ENCODE measurements at regions not wholly inside any gene's neighbourhood (a gene's known extent, or its start where the extent isn't known, plus 50 kb on each side); places are given as distances from the start of the nearest gene placed in this dataset.

- no peak for DNase-seq (ENCODE audit: low read depth)
Measured at GRCh38 chr6:68391953-68392352, 243.1 kb upstream of the ADGRB3 start.

DNA sequence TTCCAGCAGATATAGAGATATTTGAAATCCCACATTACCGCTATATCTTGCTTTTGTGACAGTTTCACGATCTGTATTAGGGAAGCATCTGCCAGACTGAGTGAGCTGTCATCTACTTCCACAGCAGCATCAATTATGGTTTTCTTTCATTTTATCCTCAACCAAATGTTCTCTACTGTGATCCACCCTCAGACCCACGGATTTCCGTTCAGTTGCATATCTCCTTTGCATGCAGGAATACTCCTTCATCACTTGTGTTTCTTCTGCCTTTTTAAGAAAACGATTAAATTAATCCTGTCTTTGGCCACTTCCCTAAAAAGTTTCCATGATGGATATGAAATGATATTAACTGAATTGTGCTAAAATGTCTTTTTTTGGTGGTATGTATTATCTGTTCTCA is 262.1 kb upstream of the ADGRB3 start:
- no peak for DNase-seq (ENCODE audit: low read depth)

DNA sequence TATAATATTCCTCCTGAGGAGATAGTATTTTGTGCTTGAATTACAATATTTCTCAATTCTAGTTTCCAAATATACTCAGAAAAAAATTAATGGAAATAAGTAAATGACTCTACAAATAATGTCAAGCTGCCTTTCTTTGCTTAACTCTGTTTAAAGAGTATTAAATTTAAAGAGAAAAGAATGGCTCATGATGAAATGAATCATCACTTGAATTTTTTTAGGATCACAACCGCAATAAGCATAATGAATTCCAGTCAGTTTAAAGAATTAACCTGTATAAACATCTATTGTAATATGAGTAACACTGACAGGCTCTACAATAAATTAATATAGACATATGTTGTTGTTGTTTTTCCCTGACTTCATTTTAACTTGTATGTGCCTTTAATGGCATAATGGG is 266.2 kb upstream of the ADGRB3 start:
- DNase-seq (ENCODE audit: low read depth), result no peak

GRCh38 chr6:68364271-68364805 is 270.7 kb upstream of the ADGRB3 start:
- DNase-seq (ENCODE audit: low read depth), result no peak

- DNase-seq (ENCODE audit: low read depth), result peak; percentile 41
Measured at GRCh38 chr6:68343901-68344300, 291.2 kb upstream of the ADGRB3 start.

DNA sequence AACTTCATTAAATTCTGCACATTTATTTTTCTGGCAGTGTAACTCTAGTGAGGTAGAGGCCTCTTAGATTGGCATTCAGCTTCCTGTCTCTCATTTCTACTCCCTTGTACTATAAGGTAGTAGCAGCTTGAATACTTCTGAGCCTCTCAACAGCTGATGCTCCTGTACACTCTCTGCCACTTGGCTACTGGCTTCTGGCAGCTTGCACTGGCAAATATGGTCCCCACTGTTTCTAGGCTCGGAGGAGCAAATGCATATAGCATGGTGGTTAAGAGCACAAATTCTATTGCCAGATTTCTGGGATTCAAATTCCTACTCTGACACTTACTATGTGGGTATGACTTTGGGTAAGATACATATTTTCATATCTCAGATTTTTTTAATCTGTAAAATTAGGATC is 292.8 kb upstream of the ADGRB3 start:
- DNase-seq (ENCODE audit: low read depth), result no peak

DNA sequence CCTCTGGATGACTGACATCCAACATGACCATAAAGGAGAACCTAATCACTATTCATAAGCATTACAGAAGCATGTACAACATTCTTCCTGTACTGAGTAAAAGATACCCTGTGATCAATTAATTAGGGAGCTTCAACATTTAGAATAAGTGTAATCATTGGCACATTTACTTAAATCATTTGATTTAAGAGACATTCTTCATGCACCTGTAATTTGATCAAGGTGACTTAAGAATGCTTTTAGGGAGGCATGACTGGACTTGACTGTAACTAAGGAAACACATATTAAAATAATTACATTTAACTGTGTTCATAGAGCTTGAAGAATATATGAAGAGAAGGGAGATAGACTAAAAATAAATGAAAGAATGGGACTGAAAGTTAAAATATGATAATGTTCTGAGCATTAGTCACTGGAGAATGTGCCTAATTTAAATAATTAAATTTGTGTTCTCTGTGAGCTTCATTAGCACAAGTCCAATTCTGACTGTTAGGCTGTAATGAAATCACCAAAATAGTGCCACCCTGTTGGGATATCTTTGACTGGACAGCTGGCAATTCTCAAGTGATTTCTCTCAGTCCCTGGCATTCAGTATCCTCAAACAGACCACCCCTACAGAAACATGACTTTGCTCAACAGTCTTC is 295.5 kb upstream of the ADGRB3 start:
- no peak for DNase-seq (ENCODE audit: low read depth)

GRCh38 chr6:68333442-68333841 is 301.6 kb upstream of the ADGRB3 start:
- DNase-seq (ENCODE audit: low read depth), result no peak

- DNase-seq (ENCODE audit: low read depth), result no peak
Measured at GRCh38 chr6:68328156-68328555, 306.9 kb upstream of the ADGRB3 start.

DNA sequence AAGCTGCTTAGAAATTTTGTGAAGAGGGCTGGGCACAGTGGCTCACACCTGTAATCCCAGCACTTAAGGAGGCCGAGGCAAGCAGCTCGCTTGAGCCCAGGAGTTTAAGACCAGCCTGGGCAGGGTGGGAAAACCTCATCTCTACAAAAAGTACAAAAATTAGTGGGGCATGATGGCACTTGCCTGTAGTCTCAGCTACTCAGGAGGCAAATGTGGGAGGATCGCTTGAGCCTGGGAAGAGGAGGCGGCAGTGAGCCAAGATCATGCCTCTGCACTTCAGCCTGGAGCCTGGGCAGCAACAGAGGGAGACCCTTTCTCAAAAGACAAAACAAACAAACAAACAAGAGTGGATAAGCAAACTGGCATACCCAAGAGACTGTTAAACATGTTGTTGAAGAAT is 308.3 kb upstream of the ADGRB3 start:
- DNase-seq (ENCODE audit: low read depth), result no peak

- DNase-seq (ENCODE audit: low read depth), result no peak
Measured at GRCh38 chr6:68317366-68317765, 317.7 kb upstream of the ADGRB3 start.

DNA sequence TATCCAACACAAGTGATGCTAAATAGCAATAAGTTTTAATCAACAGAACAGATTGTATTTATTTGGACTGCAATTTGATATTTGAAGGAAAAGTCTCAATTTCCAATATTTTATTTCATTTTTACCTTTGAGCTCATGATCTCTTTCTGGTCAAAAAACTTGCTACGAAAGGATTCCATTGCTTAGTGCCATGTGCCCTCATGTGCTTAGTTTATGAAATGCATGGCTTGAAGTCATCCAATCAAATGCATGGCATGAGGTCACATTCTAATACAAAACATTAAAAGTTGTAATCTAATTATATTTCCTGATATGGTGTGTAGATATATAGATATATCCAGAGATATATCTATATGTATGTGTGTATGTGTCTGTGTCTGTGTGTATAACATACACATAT is 321.2 kb upstream of the ADGRB3 start:
- DNase-seq (ENCODE audit: low read depth), result peak; percentile 41

GRCh38 chr6:68307301-68307700 is 327.8 kb upstream of the ADGRB3 start:
- DNase-seq (ENCODE audit: low read depth), result no peak

- peak; percentile 21 for DNase-seq (ENCODE audit: low read depth)
Measured at GRCh38 chr6:68296126-68296525, 339.0 kb upstream of the ADGRB3 start.

DNA sequence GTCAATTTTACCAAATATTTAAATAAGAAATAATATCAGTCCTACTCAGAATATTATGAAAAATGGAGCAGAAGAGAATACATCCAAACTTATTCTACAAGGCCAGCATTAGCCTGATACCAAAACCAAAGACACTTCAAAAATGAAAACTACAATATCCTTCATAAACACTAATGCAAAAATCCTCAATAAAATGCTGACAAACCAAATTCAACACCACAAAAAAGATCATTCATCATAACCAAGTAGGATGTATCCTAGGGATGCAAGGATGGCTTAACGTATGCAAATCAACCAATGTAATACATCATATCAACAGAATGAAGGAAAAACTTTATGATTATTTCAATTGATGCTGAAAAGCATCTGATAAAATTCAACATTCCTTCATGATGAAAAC is 352.4 kb upstream of the ADGRB3 start:
- DNase-seq (ENCODE audit: low read depth), result no peak

DNA sequence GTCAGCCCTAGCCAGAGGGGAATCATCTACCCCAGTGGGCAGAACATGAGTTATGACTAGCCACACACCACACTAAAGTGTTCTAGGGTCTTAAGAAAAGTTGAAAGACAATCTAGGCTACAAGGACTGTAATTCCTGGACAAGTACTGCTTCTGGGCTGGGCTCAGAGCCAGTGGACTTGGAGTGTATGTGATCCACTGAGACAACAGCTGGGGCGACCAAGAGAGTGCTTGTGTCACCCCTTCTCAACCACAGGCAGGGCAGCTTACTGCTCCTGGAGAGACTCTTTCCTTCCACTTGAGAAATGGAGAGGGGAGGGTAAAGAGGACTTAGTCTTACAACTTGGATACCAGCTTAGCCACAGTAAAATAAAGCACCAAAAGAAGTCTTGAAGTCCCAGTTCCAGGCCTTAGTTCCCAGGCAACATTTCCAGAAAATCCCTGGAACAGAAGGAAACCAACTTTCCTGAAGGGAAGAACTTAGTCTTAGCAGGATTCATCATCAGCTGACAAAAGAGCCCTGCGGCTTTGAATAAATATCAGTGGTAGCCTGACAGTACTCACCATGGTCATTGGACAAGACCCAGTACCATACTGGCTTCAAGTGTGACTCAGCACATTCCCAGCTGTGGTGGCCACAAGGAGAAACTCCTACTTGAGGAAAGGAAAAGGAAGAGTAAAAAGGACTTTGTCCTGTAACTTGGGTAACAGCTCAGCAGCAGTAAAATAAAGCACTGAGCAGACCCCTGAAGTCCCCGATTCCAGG is 355.1 kb upstream of the ADGRB3 start:
- peak; percentile 96 for DNase-seq (ENCODE audit: low read depth)

GRCh38 chr6:68273297-68273696 is 361.8 kb upstream of the ADGRB3 start:
- no peak for DNase-seq (ENCODE audit: low read depth)

DNA sequence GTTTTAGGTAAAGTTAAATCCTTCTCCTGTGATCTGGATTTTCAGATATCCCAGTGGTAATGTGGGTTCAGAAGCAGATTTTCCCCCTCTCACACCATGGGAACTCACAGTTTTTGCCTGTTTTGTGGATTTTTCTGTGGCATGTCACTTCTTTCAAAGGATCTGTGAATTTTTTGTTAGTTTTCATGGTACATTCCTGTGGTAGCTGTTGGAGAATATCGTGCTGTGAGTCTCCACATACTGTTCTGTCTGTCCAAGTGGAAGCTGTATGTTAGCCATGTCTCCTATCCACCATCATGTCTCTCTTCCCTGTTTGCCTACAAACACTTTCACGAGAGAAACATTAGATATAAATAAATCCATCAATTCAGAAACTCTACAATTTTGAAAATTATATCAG is 378.7 kb upstream of the ADGRB3 start:
- no peak for DNase-seq (ENCODE audit: low read depth)

GRCh38 chr6:68252632-68253031 is 382.4 kb upstream of the ADGRB3 start:
- DNase-seq (ENCODE audit: low read depth), result no peak

DNA sequence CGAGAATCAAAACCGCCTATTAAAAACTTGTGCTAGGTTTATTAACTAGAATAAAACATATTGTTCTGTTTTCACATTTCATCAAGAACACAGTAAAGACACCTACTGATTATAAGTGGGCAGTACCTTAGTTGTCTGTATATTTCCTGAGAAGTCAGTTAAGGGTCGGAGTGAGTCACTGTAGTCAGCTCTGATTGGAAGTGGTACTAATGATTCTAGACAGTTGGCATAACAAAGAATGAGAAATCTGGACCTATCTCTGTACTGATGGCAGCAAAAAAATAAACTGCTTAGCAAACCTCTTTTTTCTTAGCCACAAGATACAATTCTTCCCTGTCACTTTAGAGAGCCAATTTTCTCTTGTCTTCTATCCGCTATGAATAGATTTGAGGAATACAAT is 387.3 kb upstream of the ADGRB3 start:
- DNase-seq (ENCODE audit: low read depth), result no peak

DNA sequence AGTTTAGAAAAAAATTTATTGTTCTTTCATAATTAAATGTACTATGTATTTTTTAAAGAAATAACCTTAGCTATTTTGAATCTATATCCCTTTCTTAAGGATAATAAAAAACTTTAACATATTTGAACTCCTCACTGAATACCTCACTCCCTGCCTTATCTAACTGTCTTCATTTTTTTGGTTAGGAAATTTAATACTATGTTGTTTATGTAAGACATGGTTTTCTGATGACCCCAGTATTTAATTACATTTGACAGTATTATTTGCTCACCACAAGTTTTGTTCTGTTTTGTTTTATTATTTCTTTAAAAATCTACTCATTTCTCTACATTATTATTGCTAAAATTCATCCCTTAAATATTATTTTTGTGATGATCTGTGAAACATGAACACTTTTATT is 394.4 kb upstream of the ADGRB3 start:
- DNase-seq (ENCODE audit: low read depth), result no peak

- no peak for DNase-seq (ENCODE audit: low read depth)
Measured at GRCh38 chr6:68239034-68239433, 396.0 kb upstream of the ADGRB3 start.

DNA sequence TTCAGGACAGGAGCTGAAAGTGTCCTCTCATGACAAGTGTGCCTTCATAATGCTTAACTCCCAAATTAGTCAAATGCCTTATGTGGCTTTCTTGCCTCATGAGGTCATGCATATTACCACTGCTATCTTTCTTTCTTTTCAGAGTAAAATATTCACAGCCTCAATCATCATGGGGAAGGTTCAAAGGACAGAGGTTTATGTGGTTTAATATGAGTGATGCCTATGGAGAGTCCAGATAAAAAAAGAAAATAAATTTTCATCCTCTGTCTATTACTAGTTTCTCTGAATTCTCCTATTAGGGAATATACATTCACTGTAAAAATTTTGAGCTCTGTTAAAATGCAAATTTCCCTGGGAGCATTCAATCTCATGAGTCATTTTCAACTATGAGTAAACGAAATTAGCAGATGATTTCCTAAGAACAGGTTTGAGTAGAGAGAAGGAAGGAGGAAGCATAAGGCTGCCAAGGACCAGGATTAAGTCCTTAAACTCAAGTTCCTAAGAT is 396.9 kb upstream of the ADGRB3 start:
- DNase-seq (ENCODE audit: low read depth), result peak; percentile 39
